PC-9 (cell line): ENCODE measurements at regions not wholly inside any gene's neighbourhood (a gene's known extent, or its start where the extent isn't known, plus 50 kb on each side); places are given as distances from the start of the nearest gene placed in this dataset.

Experiments
- BruUV-seq: library from RNA; stranded (reverse); fragments of 400-500 nt; replicated peaks from 2 replicates; lab custom pipeline; 2021; lab: Mats Ljungman, UMichigan
- CTCF ChIA-PET: fragments of 300-600 bp; sonication (Branson Sonifier 250); formaldehyde crosslinking; loops from one replicate; lab custom pipeline; 2022; ENCODE audit warnings: antibody characterized with exemption; lab: Charles Lee
- POLR2A ChIA-PET: fragments of 300-600 bp; sonication (Branson Sonifier 250); formaldehyde crosslinking; loops from one replicate; lab custom pipeline; 2022; ENCODE audit warnings: antibody characterized with exemption; ENCODE audit not compliant: unreplicated experiment; lab: Charles Lee
- DNase-seq, 2 experiments: peaks; one replicate each; pipeline versions ENCODE4 v3.0.0 to v3.0.0-alpha.2; 2015 to 2022; ENCODE audit warnings: mixed read lengths in 1 of 2
- H2AFZ ChIP-seq: fragments of 200-600 bp; sonication (generic); 2 replicates; pipeline ENCODE4 v1.8.1; 2017; ENCODE audit warnings: antibody characterized with exemption
- H3F3A ChIP-seq: fragments of 200-600 bp; sonication (generic); 2 replicates; pipeline ENCODE4 v1.8.1; 2017; ENCODE audit warnings: antibody characterized with exemption, mild to moderate bottlenecking, low read depth; ENCODE audit not compliant: insufficient read depth
- H3K27ac ChIP-seq: fragments of 200-600 bp; sonication (generic); 2 replicates; pipeline ENCODE4 v1.6.1; 2016; ENCODE audit warnings: mixed run types
- H3K27me3 ChIP-seq: fragments of 200-600 bp; sonication (generic); 2 replicates; pipeline ENCODE4 v1.6.1; 2016; ENCODE audit warnings: low read depth, mixed run types; ENCODE audit not compliant: insufficient read depth
- H3K36me3 ChIP-seq: fragments of 200-600 bp; sonication (generic); 2 replicates; pipeline ENCODE4 v1.6.1; 2016; ENCODE audit warnings: low read depth, mixed run types
- H3K4me1 ChIP-seq: fragments of 200-600 bp; sonication (generic); replicated peaks from 2 replicates; pipeline ENCODE4 v1.6.1; 2016; ENCODE audit warnings: mixed run types; ENCODE audit not compliant: insufficient read depth
- H3K4me2 ChIP-seq: fragments of 200-600 bp; sonication (generic); 2 replicates; pipeline ENCODE4 v1.6.1; 2017; ENCODE audit warnings: mixed run types
- H3K4me3 ChIP-seq: fragments of 200-600 bp; sonication (generic); 2 replicates; pipeline ENCODE4 v1.6.1; 2016; ENCODE audit warnings: mixed run types
- H3K79me2 ChIP-seq: fragments of 200-600 bp; sonication (generic); 2 replicates; pipeline ENCODE4 v1.6.1; 2017; ENCODE audit warnings: low read depth, mixed run types
- H3K9me2 ChIP-seq: fragments of 200-600 bp; sonication (generic); 2 replicates; pipeline ENCODE4 v1.8.1; 2017; ENCODE audit warnings: mild to moderate bottlenecking; ENCODE audit not compliant: insufficient read depth
- H3K9me3 ChIP-seq: fragments of 200-600 bp; sonication (generic); 2 replicates; pipeline ENCODE4 v1.8.1; 2016; ENCODE audit warnings: low read depth; ENCODE audit not compliant: insufficient read depth
- H4K20me1 ChIP-seq: fragments of 200-600 bp; sonication (generic); 2 replicates; pipeline ENCODE4 v1.8.1; 2017; ENCODE audit not compliant: insufficient read depth
- CTCF ChIP-seq: fragments of 200-600 bp; sonication (generic); conservative IDR thresholded peaks from 2 replicates; pipeline ENCODE4 v1.6.1; 2017; ENCODE audit warnings: mixed run types, antibody characterized with exemption, mild to moderate bottlenecking, moderate library complexity
- EZH2 ChIP-seq: fragments of 200-600 bp; sonication (generic); IDR thresholded peaks from 2 replicates; pipeline ENCODE4 v1.8.0; 2017; ENCODE audit warnings: antibody characterized with exemption, low read depth
- intact Hi-C: fragments of 100-400 bp; cut with micrococcal nuclease; formaldehyde crosslinking; loops from one replicate; pipeline ENCODE4 v1.10.0; 2022; ENCODE audit not compliant: unreplicated experiment

GRCh38 chr5:165477546-165477945 lies 1972.1 kb downstream of the MAT2B start:
- Histone ChIP-seq H3K79me2 (no peaks in the 10 kb centered on the region), H3K4me1 (no peaks in the 10 kb centered on the region), H3K9me2 (no peaks in the 10 kb centered on the region), H3F3A (no peaks in the 10 kb centered on the region), H2AFZ (no peak overlapping the region), H3K27me3 (no peaks in the 10 kb centered on the region), H4K20me1 (no peaks in the 10 kb centered on the region), H3K36me3 (no peaks in the 10 kb centered on the region), H3K9me3 (no peaks in the 10 kb centered on the region), H3K4me3 (no peak overlapping the region), H3K27ac (no peak overlapping the region), H3K4me2 (no peak overlapping the region)
- no TSS peak for BruUV-seq
- intact Hi-C loops, result no loop called here
- TF ChIP-seq EZH2 (no peak), CTCF (no peak)
- no peak for DNase-seq
- CTCF ChIA-PET, result no interaction called here
- POLR2A ChIA-PET, result no interaction called here

- BruUV-seq, result no TSS peak
- H3K9me2 ChIP-seq, result no peaks in the 10 kb centered on the region
- H3K36me3 ChIP-seq, result no peaks in the 10 kb centered on the region
- H3K27me3 ChIP-seq, result no peaks in the 10 kb centered on the region; the same call in 1 of the 2 replicates
- no peaks in the 10 kb centered on the region for H3F3A ChIP-seq
- POLR2A ChIA-PET, result interaction anchor here (0.7 kb wide), 1 partner anchor 1007 kb away, joined by 5 read pairs; no protein-coding TSS in a partner anchor
- no peaks in the 10 kb centered on the region for H4K20me1 ChIP-seq
- intact Hi-C loops, result no loop called here
- H3K79me2 ChIP-seq, result no peaks in the 10 kb centered on the region
- no peak overlapping the region for H3K4me3 ChIP-seq
- CTCF ChIA-PET, result no interaction called here
- no peak overlapping the region for H3K27ac ChIP-seq
- no peak overlapping the region for H3K4me2 ChIP-seq
- no peaks in the 10 kb centered on the region; the same call in 1 of the 2 replicates for H3K9me3 ChIP-seq
- no peak for DNase-seq
- no peak overlapping the region for H2AFZ ChIP-seq
- TF ChIP-seq EZH2, result no peak
- TF ChIP-seq CTCF, result no peak
- no peaks in the 10 kb centered on the region for H3K4me1 ChIP-seq
Measured at GRCh38 chr5:165495829-165496380, 1990.5 kb downstream of the MAT2B start.

GRCh38 chr5:165497707-165498106 lies 1992.3 kb downstream of the MAT2B start:
- no peaks in the 10 kb centered on the region for H3K4me1 ChIP-seq
- no peaks in the 10 kb centered on the region for H3K79me2 ChIP-seq
- no peak overlapping the region for H2AFZ ChIP-seq
- H3K27me3 ChIP-seq, result no peaks in the 10 kb centered on the region
- no peaks in the 10 kb centered on the region for H3K36me3 ChIP-seq
- TF ChIP-seq EZH2 (no peak), CTCF (peak; percentile 55; the same call in 1 of the 2 replicates)
- no peak for DNase-seq
- POLR2A ChIA-PET, result no interaction called here
- CTCF ChIA-PET, result no interaction called here
- H3K27ac ChIP-seq, result no peak overlapping the region
- H3K9me3 ChIP-seq, result no peaks in the 10 kb centered on the region; the same call in 1 of the 2 replicates
- H3K9me2 ChIP-seq, result no peaks in the 10 kb centered on the region
- BruUV-seq, result no TSS peak
- H3K4me2 ChIP-seq, result no peak overlapping the region
- no peaks in the 10 kb centered on the region for H3F3A ChIP-seq
- no peaks in the 10 kb centered on the region for H4K20me1 ChIP-seq
- intact Hi-C loops, result no loop called here
- no peak overlapping the region for H3K4me3 ChIP-seq
